Head of caudate nucleus (tissue), 42 donors: ENCODE measurements at regions not wholly inside any gene's neighbourhood (a gene's known extent, or its start where the extent isn't known, plus 50 kb on each side); places are given as distances from the start of the nearest gene placed in this dataset.

Source experiments
- DNase-seq, 42 donors: peaks; one replicate each; pipeline versions ENCODE4 v3.0.0 to v3.0.0-alpha.2; 2020 to 2021; ENCODE audit warnings: mixed read lengths in 7 of 42
- intact Hi-C: fragments of 100-400 bp; cut with DNase I; formaldehyde crosslinking; loops from one replicate; pipeline ENCODE4 v1.15.0; 2022

DNA sequence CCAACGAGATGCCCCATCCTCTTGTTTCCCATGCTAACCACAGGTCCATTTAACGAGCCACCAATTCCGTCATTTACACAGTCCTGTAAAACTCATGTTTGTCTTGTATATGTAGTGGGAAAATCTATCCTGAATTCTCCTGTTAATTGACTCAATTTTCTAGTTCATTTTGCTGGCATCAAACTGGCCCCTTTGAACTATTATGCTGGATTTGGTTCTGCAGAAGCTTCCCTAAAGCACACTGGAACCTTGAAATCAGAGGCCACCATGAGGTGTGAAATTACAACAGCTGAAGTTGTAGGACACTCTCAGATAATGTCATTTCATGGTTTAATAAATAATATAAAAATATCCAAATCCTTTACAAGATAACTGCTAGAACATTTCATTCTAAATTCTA is 129.8 kb upstream of the AKR1E2 start:
- intact Hi-C loops, result no loop called here

DNA sequence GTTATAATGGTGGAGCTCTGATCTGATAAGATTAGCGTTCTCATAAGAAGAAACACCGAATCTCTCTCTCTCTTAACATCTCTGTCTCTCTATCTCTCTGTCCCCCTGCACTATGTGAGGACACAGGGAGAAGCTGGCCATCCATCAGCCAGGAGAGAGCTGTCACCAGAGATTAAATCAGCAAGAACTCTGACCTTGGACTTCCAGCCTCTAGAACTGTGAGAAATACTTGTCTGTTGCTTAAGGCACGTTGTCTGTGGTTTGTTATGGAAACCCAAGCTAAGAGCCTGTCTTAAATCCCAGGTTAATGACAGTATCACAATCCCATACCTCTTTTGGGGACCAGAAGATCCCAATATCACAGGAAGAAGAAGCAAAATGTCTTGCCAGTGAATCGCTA is 132.0 kb upstream of the AKR1E2 start:
- intact Hi-C loops, result no loop called here

More for the DNA sequence above, 129.8 kb upstream of the AKR1E2 start:
- DNase-seq, result no peak

DNA sequence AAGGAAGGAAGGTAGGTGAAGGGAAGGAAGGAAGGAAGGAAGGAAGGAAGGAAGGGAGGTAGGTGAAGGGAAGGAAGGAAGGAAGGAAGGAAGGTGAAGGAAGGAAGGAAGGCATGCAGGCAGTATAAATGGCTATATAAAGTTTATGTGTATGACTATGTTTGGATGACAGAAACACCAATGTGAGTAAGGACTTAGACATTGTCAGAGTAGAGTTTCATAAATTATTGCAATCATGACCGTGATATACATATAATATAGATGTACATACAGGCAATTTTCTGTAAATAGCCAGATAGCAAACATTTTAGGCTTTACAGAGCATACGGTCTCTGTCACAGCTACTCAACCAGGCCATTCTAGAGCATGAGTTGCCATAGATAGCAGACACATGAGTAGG is 133.8 kb upstream of the AKR1E2 start:
- intact Hi-C loops, result no loop called here
- DNase-seq, result no peak

More for the DNA sequence above, 132.0 kb upstream of the AKR1E2 start:
- no peak for DNase-seq

DNA sequence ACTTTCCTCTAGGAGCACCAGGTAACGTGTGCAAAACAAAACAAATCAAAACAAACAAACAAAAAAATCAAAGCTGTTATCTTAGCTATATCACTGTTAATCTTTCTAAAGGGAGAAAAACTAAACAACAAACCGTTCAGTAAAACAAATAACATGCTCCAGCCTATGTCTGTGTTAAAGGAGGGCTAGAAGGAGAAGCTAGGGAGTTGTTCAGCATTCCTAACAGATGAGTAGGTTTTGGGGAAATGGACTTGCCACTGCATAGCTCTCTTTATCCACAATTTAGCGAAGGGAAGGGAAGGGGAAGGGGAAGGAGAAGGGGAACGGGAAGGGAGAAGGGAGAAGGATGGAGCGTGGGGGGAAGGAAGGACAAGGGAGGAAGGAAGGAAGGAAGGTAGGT is 134.2 kb upstream of the AKR1E2 start:
- intact Hi-C loops, result no loop called here
- DNase-seq, result no peak

DNA sequence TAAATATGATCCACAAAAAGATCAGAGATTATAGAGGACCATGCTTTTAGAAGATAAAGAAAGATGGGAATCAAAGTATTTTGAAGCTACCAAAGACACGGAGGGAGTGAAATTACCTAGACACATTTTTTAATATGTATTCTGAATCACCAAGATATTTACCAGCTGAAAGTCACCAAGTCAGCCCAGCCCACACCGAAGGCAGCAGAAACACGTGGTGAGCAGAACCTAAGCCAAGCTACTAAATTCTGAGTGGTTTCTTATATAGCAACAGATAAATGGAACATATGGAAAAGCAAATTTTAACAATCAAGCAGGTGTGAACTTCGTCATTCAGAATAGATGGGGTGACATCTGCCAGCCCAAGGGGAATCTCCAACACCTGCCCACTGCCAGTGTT is 134.7 kb upstream of the AKR1E2 start:
- intact Hi-C loops, result no loop called here
- DNase-seq, result no peak

DNA sequence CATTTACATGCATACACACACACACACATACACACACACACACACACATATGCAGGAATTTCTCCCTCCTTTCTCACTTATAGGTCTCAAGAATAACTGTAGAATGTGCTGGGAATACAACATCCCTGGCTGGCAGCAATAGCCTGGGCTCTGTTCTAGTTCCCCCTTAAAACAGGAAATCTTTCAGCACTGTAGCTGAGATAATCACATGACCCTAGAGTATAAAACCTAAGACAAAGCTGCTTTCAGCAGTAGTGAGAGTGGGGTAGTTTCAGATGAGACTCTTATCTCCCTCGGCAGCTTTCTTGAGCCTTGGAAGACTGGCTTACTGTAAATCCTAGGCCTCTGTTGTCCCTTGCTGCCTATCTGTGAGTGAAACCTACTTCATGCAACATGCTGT is 137.4 kb upstream of the AKR1E2 start:
- intact Hi-C loops, result no loop called here
- DNase-seq, result peak in 1 of 42 donors; percentile 4

DNA sequence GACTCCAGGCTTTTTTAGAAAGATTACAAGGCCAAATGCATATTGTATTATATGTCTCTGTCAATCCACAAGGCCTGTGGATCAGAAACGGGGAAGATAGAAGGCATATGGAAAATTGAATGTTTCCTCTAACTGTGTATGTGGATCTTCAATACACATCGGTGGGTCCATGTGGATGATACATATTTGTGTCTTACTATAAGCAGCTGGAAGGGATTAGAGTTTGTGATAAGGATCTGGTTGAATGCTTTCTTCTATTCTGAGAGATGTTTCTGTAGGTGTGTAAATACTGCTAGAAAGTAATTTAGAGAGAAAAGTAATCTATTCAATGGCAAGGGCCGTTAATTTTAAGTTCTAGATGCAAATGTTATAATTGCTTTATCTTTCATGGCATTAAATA is 137.8 kb upstream of the AKR1E2 start:
- intact Hi-C loops, result no loop called here

DNA sequence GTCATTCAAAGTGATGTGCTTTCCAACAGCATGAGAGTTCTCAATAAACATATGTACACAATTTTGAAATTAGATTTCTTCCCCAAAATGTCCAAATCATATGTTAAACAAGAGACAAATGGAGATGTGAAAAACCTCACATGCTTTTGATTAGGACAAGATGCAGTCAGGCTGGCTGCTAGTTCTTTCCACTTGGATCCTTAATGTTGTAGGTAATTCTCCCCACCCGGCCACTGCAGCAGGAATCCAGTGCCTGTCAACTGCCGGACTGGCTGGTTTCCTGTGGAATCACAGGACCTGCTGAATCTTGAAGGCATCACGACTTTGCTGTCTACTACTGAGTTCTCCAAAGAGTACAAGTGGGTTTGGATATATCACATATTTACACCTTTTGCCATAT is 138.6 kb upstream of the AKR1E2 start:
- intact Hi-C loops, result no loop called here
- no peak for DNase-seq

More for the DNA sequence above, 137.8 kb upstream of the AKR1E2 start:
- no peak for DNase-seq

DNA sequence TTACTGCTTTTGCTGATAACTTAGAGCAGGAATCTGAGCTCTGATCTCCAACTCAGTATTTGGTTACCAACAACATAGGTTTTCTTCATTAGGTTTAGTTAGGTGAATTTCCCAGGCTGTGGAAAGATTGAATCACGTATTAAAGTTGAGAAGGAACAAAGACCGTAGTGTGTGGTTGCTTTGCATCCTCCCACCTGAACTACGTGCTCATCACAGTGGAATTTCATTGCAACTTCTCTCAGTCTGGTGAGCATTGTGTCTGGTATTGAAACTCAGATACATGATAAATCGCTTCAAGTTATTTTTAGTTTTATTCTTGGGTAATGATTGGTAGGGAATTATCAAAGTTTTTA is 139.4 kb upstream of the AKR1E2 start:
- no peak for DNase-seq

DNA sequence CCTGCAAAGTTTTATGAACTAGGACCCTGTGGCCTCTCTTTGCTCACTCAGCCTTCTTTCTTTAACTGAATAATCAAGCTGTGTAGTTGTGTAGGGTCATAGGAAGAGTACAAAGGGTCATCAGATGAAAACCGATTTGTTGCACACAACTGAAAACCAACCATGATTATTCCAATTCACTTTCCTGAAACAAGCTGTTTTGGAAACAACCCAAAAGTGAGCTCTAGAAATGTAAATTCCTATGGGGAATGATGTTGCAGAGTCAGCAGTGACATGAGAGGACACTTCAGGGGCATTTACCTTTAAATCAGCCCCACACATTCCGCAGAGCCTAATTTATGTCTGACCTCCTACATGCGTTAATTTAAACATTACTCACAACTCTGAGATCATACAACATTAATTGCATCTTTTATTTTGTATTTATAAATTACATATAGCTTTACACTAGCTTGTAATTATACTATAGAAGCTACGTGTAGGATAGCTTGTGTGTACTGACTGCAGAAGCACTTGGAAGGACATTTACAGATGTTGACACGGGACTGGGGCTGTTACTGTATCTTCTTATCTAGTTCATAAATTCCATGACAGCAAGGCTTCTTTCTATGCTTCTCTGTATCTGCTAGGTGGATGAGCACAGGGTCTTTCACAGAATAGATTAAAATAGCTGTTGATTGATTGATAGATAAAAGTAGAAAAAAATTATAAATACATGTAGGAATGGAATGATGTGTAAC is 139.9 kb upstream of the AKR1E2 start:
- intact Hi-C loops, result no loop called here
- no peak for DNase-seq

More for the DNA sequence above, 139.4 kb upstream of the AKR1E2 start:
- intact Hi-C loops, result no loop called here

DNA sequence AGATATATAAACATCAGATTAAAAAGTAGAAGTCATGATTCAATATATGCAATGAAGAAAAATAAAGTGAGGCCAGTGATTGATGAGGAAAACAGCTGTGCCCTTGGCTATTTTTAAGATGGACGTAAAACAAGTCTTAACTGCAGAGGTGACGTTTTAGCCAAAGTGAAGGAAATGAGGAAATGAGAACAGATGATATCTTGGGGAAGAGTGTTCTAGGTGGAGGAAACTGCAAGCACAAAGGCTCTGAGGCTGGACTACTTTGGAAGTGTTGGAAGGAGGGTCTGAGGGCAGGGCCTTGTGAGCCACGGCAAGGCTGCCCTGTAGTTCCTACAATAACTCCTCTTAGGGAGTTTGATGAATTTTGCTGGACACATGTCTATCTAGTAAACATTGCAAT is 140.5 kb upstream of the AKR1E2 start:
- DNase-seq, result no peak
- intact Hi-C loops, result no loop called here

DNA sequence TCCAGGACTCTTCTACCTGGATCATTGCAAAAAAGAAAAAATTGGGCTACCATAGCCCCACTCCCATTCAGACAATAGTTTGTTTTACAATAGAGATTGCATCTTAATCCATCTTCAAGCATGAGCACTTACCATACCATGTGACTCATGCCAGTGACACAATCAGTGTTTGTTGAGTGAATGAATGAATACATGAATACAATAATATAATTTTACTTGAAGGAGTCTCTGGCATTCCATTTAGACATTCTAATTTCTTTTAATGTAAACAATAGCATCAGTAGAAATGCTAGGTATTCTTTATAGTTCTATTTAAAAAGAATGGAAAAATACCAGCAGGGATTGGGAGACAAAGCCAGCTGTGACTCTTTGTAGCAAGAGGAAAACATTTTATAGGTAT is 141.6 kb upstream of the AKR1E2 start:
- DNase-seq, result no peak
- intact Hi-C loops, result no loop called here

DNA sequence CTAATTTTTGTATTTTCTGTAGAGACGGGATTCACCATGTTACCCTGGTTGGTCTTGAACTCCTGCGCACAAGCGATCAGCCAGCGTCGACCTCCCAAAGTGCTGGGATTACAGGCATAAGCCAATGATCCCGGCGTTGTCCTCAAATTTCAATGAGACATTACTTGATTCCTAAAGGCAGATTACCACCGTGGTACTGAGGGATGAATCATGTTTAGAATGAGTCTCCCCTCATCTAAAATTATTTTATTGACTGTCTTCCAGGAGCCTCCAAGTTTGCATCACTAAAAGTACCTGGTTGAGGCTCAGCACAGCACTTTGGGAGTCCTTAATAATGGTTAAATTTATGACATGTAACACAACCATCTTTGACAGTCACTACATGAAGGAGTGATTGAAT is 142.2 kb upstream of the AKR1E2 start:
- intact Hi-C loops, result no loop called here
- DNase-seq, result no peak

DNA sequence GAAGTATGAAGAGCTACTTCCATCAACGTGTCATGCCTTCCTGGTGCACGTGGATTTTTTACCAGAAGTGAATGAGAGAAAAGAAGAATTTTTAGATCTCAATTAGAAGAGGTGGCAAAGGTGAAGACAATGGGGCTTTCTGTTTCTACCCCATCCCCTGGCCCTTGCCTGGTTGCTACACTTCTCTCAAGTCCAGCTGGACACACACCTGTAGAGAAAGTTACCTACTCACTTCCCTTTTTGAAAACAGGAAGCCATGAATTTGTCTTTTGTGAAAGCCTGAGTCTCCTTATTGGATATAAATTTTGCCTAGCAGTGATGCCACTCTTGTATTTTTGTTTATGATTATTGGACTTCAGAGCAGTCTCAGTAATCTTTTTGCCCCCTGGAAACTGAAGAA is 142.9 kb upstream of the AKR1E2 start:
- no peak for DNase-seq
- intact Hi-C loops, result no loop called here

DNA sequence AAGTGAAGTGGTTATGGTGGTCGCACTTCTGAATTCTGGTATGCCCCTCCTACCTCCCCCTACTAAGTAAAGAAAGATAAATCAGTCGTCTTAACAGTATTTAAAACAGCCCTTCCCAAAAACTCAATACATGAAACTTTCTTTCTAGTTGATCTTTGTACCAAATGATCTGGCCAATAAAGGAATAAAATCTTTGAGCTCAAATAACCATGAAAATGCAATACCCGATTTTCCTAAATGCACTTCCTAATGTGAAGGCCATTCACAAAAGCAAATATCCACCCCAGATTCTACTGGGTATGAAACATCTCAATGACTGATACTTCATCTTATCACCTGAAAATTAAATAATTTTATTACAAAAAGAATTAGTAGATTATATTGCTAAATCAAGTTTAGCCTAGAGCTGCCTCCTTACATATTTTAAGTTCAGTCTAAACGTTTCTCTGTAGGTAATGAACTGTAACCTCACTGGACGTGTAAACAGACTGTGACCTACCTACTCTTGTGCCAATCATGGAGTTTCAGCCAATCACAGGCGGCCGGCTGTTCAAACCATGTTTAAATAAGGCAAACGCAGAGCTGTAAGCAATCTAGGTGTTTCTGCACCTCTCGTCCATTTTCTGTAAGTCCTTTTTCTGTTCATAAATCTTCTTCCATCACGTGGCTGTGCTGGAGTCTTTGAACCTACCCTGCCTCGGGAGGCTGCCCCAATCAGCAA is 146.9 kb upstream of the AKR1E2 start:
- intact Hi-C loops, result no loop called here
- no peak for DNase-seq

DNA sequence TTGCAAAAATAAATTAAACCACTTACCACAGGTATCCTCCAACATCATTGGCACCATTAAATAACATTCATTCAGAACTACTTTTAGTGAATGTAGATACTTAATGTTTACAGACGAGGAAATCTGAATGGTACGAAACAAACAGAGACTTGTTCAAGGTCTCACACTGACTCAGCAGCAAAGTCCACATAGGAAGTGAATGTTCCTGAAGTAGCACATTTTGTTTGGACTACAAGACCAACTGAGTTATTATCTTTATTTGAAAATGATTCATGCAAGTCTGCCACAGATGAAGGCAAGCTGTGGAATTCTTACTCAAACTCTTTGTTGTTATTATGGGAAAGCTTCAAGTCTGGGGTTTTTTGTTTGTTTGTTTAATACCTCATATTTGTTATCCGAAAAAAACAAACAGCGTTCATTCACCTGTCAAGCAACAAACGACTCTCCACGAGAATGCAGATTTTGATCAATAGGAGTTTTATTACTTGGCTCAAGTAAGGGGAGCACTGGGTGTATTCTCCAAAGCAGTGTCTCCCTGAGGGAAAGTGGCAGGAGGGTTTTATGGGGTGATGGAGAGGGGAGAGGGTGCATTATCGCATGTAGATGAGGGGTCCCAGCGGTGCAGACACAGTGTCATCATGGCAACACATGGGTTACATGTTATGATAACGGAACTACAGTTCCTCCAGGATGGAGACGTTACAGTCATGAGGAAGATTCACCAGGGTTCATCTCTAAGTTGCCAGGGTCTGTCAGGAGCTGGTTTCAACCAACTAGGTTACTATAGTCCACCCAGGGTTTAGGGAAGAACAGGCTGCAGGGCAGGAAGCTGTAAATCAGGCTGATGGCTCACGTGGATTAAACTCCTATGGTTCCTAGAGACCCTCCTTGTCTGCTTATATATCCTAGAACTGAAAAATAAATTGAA is 147.7 kb upstream of the AKR1E2 start:
- intact Hi-C loops, result no loop called here

DNA sequence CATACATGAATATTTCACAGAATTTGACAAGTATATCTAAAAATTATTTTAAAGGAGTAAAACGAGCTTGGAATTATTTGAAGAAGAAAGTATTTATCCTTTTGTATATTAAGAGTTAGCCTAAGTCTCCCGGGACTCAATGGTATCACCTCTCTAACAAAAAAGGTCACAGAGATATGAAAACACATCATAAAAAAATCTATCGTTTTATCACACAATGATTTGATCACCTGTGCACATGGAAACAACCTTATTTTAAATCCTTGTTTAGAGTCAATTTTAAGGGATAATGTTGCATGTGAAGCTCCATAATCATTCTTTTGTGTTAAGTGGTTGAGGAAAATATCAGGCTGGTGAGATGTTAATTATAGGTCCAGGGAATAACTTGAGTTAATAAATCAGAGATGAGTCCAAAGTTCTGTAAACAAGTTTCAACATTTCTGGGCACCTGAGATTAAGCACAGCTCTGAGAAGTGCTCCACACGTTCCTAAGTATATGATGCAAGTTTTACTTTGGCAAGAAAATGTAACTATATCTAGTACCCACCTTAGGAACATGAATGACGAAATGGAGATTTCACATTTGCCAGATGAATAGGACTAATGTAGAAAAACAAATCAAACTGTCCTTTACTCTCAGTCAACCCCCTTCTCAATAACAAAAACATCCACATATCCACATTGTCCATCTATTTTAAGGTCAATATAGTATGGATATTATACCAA is 148.5 kb upstream of the AKR1E2 start:
- no peak for DNase-seq
- intact Hi-C loops, result no loop called here

More for the DNA sequence above, 147.7 kb upstream of the AKR1E2 start:
- DNase-seq, result no peak

DNA sequence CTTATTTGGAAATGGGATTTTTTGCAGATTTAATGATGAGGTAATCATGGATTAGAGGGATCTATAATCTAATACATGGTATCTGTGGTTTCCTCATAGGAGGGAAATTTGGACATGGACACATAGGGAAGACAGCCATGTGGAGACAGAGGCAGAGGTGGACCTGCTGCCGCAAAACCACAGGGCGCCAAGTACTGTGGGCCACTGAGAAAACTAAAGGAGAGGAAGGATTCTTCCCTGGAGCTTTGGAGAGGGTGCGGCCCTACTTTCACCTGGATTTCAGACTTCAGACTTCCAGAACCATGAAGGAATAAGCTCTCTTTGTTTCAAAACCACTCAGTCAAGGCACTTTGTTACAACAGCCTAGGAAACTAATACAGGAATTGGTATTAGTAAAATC is 149.4 kb upstream of the AKR1E2 start:
- intact Hi-C loops, result no loop called here

DNA sequence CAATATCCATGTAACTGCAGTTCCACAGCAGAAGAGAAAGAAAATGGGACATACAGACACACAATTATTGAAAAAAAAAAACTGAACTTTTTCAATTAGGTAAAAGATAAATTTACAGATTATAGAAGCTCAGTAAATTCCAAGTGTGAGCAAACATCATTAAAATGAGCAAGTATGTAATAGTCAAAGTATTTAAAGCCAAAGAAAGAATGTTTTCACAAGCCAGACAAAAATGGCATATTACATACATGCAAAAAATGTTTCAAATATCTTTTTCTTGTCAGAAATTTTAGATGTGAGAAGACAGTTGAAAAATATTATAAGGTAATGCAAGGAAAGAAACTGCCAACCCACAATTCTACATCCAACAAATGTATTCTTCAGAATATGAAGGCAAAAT is 150.2 kb upstream of the AKR1E2 start:
- intact Hi-C loops, result no loop called here
- no peak for DNase-seq

More for the DNA sequence above, 149.4 kb upstream of the AKR1E2 start:
- DNase-seq, result no peak
